ENCODE measurements at regions not wholly inside any gene's neighbourhood (a gene's known extent, or its start where the extent isn't known, plus 50 kb on each side); places are given as distances from the start of the nearest gene placed in this dataset.

DNA sequence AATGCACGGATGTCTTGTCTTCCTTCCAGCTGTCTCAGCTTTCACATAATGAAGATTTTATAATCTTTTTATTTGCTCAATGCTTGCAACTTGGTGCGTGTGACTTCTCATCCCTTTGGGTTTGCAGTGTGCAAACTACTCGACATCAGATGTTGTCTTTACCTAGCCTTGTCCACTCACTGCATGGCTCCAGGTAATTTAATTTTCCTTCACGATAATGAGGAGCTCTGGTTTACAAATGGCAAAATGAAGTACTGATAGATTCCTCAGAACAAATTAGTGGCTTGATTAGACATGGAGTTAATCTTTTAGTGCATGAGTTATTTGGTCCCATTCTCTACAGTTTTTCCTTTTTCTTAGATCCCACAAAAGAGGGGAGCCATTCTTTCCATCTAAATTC, 603.0 kb downstream of the CCDC171 start:
- no peak for DNase-seq
- Histone ChIP-seq H3K79me2 (ENCODE audit: insufficient read depth, low read length) (no peaks in the 10 kb centered on the region), H3K36me3 (ENCODE audit: insufficient read depth, low read length) (no peaks in the 10 kb centered on the region), H3K4me3 (ENCODE audit: low read depth in 1 of 2, low read length in 2 of 2) (no peak overlapping the region), H4K20me1 (ENCODE audit: insufficient read depth, low read length) (no peaks in the 10 kb centered on the region), H3K27me3 (ENCODE audit: insufficient read depth, low read length, poor library complexity) (no peaks in the 10 kb centered on the region), H3K27ac (ENCODE audit: low read length) (no peak overlapping the region), H2AFZ (ENCODE audit: low read depth, low read length) (no peak overlapping the region), H3K9ac (ENCODE audit: low read depth, low read length) (no peak overlapping the region), H3K4me2 (ENCODE audit: insufficient read depth, low read length) (no peak overlapping the region), H3K4me1 (ENCODE audit: insufficient read depth, low read length) (peaks cover 15% of the 10 kb centered on the region), H3K9me3 (ENCODE audit: insufficient read depth, low read length, severe bottlenecking) (no peaks in the 10 kb centered on the region)
- TF ChIP-seq, protein P1, sequence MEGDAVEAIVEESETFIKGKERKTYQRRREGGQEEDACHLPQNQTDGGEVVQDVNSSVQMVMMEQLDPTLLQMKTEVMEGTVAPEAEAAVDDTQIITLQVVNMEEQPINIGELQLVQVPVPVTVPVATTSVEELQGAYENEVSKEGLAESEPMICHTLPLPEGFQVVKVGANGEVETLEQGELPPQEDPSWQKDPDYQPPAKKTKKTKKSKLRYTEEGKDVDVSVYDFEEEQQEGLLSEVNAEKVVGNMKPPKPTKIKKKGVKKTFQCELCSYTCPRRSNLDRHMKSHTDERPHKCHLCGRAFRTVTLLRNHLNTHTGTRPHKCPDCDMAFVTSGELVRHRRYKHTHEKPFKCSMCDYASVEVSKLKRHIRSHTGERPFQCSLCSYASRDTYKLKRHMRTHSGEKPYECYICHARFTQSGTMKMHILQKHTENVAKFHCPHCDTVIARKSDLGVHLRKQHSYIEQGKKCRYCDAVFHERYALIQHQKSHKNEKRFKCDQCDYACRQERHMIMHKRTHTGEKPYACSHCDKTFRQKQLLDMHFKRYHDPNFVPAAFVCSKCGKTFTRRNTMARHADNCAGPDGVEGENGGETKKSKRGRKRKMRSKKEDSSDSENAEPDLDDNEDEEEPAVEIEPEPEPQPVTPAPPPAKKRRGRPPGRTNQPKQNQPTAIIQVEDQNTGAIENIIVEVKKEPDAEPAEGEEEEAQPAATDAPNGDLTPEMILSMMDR (IDR thresholded peaks at IDR 0.05; ENCODE audit: borderline replicate concordance, extremely low read depth, low read length, poor library complexity, severe bottlenecking): no peak
- no peak for TF ChIP-seq EZH2 (IDR thresholded peaks at IDR 0.05; ENCODE audit: borderline replicate concordance, low read depth, low read length, severe bottlenecking)
- ATAC-seq (ENCODE audit: insufficient read depth, low read depth): no peak

DNA sequence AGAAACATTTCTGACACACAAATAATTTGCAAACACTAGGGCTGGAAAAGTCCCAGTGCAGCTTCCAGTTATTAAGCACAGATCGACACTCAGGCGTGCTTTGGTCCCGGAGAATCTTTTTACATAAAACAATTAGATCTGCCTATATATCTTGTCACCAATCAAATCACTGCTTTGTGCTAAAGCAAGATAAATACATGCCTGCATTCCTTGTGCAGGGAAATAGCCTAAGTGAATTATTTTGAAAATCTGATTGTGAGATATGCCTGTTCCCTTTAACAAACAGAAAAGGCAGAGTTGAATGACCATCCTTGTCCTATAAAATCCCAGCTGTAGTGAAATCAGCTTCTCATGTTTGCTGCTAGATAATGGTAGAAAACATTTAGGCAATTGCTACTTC, 604.4 kb downstream of the CCDC171 start:
- no peak overlapping the region for H3K27ac ChIP-seq (ENCODE audit: low read length)

GRCh38 chr9:16157651-16158050, 604.8 kb downstream of the CCDC171 start:
- H3K9me3 ChIP-seq (ENCODE audit: insufficient read depth, low read length, severe bottlenecking): no peaks in the 10 kb centered on the region
- ATAC-seq (ENCODE audit: insufficient read depth, low read depth): no peak
- peaks cover 9% of the 10 kb centered on the region; the same call in 1 of the 2 replicates for H3K4me1 ChIP-seq (ENCODE audit: insufficient read depth, low read length)
- DNase-seq: no peak
- no peaks in the 10 kb centered on the region for H3K79me2 ChIP-seq (ENCODE audit: insufficient read depth, low read length)
- no peak overlapping the region for H3K4me2 ChIP-seq (ENCODE audit: insufficient read depth, low read length)
- no peak overlapping the region for H3K27ac ChIP-seq (ENCODE audit: low read length)
- no peaks in the 10 kb centered on the region for H3K36me3 ChIP-seq (ENCODE audit: insufficient read depth, low read length)
- no peak overlapping the region for H3K4me3 ChIP-seq (ENCODE audit: low read depth in 1 of 2, low read length in 2 of 2)
- no peaks in the 10 kb centered on the region for H3K27me3 ChIP-seq (ENCODE audit: insufficient read depth, low read length, poor library complexity)
- TF ChIP-seq, protein P1 (IDR thresholded peaks at IDR 0.05; ENCODE audit: borderline replicate concordance, extremely low read depth, low read length, poor library complexity, severe bottlenecking): no peak
- TF ChIP-seq EZH2 (IDR thresholded peaks at IDR 0.05; ENCODE audit: borderline replicate concordance, low read depth, low read length, severe bottlenecking): no peak
- no peaks in the 10 kb centered on the region for H4K20me1 ChIP-seq (ENCODE audit: insufficient read depth, low read length)
- H3K9ac ChIP-seq (ENCODE audit: low read depth, low read length): no peak overlapping the region
- no peak overlapping the region for H2AFZ ChIP-seq (ENCODE audit: low read depth, low read length)

More for the DNA sequence above, 604.4 kb downstream of the CCDC171 start:
- Histone ChIP-seq H3K4me1 (ENCODE audit: insufficient read depth, low read length) (peaks cover 9% of the 10 kb centered on the region; the same call in 1 of the 2 replicates), H3K9me3 (ENCODE audit: insufficient read depth, low read length, severe bottlenecking) (no peaks in the 10 kb centered on the region), H4K20me1 (ENCODE audit: insufficient read depth, low read length) (no peaks in the 10 kb centered on the region), H2AFZ (ENCODE audit: low read depth, low read length) (no peak overlapping the region), H3K27me3 (ENCODE audit: insufficient read depth, low read length, poor library complexity) (no peaks in the 10 kb centered on the region), H3K79me2 (ENCODE audit: insufficient read depth, low read length) (no peaks in the 10 kb centered on the region), H3K4me2 (ENCODE audit: insufficient read depth, low read length) (no peak overlapping the region), H3K4me3 (ENCODE audit: low read depth in 1 of 2, low read length in 2 of 2) (no peak overlapping the region), H3K9ac (ENCODE audit: low read depth, low read length) (no peak overlapping the region), H3K36me3 (ENCODE audit: insufficient read depth, low read length) (no peaks in the 10 kb centered on the region)
- no peak for DNase-seq
- no peak for ATAC-seq (ENCODE audit: insufficient read depth, low read depth)
- TF ChIP-seq EZH2 (IDR thresholded peaks at IDR 0.05; ENCODE audit: borderline replicate concordance, low read depth, low read length, severe bottlenecking): no peak
- TF ChIP-seq, protein P1 (IDR thresholded peaks at IDR 0.05; ENCODE audit: borderline replicate concordance, extremely low read depth, low read length, poor library complexity, severe bottlenecking): no peak

- Histone ChIP-seq H3K79me2 (ENCODE audit: insufficient read depth, low read length) (no peaks in the 10 kb centered on the region), H2AFZ (ENCODE audit: low read depth, low read length) (no peak overlapping the region), H3K9me3 (ENCODE audit: insufficient read depth, low read length, severe bottlenecking) (no peaks in the 10 kb centered on the region), H3K9ac (ENCODE audit: low read depth, low read length) (no peak overlapping the region), H3K36me3 (ENCODE audit: insufficient read depth, low read length) (no peaks in the 10 kb centered on the region), H3K4me1 (ENCODE audit: insufficient read depth, low read length) (peaks cover 9% of the 10 kb centered on the region; the same call in 1 of the 2 replicates), H3K27me3 (ENCODE audit: insufficient read depth, low read length, poor library complexity) (no peaks in the 10 kb centered on the region), H3K4me3 (ENCODE audit: low read depth in 1 of 2, low read length in 2 of 2) (no peak overlapping the region), H4K20me1 (ENCODE audit: insufficient read depth, low read length) (no peaks in the 10 kb centered on the region), H3K27ac (ENCODE audit: low read length) (no peak overlapping the region), H3K4me2 (ENCODE audit: insufficient read depth, low read length) (no peak overlapping the region)
- DNase-seq (no peak), ATAC-seq (ENCODE audit: insufficient read depth, low read depth) (no peak)
- TF ChIP-seq, protein P1 (IDR thresholded peaks at IDR 0.05; ENCODE audit: borderline replicate concordance, extremely low read depth, low read length, poor library complexity, severe bottlenecking): no peak
- TF ChIP-seq EZH2 (IDR thresholded peaks at IDR 0.05; ENCODE audit: borderline replicate concordance, low read depth, low read length, severe bottlenecking): no peak
These were observed 605.2 kb downstream of the CCDC171 start for GRCh38 chr9:16158093-16158492.

All from DND-41 (cell line).